SU-DHL-6 (cell line): ENCODE measurements at regions not wholly inside any gene's neighbourhood (a gene's known extent, or its start where the extent isn't known, plus 50 kb on each side); places are given as distances from the start of the nearest gene placed in this dataset.

Experiments used
- EZH2phosphoT487 ChIP-seq: fragments of 200-600 bp; sonication (generic), shearing (Covaris generic); conservative IDR thresholded peaks from 2 replicates; pipeline ENCODE4 v1.6.1; 2018; ENCODE audit warnings: mild to moderate bottlenecking, antibody characterized with exemption, low read length, moderate library complexity, mixed read lengths
- TF ChIP-seq, protein P1 (sequence below): fragments of 200-600 bp; sonication (generic); IDR thresholded peaks from one replicate; pipeline ENCODE4 v1.5.1; 2017; ENCODE audit warnings: antibody characterized with exemption, mild to moderate bottlenecking, low read length, moderate library complexity; ENCODE audit not compliant: insufficient read depth, poor library complexity, severe bottlenecking

DNA sequence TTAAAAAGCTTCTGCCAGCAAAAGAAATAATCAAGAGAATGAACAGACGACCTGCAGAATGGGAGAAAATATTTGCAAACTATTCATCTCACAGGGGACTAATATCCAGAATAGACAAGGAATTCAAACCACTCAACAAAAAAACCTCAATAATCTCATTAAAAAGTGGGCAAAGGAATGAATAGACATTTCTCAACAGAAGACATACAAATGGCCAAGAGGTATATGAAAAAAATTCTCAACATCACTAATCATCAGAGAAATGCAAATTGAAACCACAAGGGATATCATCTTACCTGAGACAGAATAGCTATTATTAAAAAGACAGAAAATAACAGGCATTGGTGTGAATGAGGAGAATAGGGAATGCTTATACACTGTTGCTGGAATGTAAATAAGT, 270.0 kb downstream of the DACT1 start:
- TF ChIP-seq, protein P1, sequence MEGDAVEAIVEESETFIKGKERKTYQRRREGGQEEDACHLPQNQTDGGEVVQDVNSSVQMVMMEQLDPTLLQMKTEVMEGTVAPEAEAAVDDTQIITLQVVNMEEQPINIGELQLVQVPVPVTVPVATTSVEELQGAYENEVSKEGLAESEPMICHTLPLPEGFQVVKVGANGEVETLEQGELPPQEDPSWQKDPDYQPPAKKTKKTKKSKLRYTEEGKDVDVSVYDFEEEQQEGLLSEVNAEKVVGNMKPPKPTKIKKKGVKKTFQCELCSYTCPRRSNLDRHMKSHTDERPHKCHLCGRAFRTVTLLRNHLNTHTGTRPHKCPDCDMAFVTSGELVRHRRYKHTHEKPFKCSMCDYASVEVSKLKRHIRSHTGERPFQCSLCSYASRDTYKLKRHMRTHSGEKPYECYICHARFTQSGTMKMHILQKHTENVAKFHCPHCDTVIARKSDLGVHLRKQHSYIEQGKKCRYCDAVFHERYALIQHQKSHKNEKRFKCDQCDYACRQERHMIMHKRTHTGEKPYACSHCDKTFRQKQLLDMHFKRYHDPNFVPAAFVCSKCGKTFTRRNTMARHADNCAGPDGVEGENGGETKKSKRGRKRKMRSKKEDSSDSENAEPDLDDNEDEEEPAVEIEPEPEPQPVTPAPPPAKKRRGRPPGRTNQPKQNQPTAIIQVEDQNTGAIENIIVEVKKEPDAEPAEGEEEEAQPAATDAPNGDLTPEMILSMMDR = no peak
- no peak for TF ChIP-seq EZH2phosphoT487
